GM18517 (cell line): ENCODE measurements at regions not wholly inside any gene's neighbourhood (a gene's known extent, or its start where the extent isn't known, plus 50 kb on each side); places are given as distances from the start of the nearest gene placed in this dataset.

Source experiments
- ATAC-seq: cut with Tn5 transposase; IDR thresholded peaks from one replicate; pipeline ENCODE4 v1.9.1; 2021; ENCODE audit warnings: mild to moderate bottlenecking, moderate library complexity; ENCODE audit not compliant: unreplicated experiment

DNA sequence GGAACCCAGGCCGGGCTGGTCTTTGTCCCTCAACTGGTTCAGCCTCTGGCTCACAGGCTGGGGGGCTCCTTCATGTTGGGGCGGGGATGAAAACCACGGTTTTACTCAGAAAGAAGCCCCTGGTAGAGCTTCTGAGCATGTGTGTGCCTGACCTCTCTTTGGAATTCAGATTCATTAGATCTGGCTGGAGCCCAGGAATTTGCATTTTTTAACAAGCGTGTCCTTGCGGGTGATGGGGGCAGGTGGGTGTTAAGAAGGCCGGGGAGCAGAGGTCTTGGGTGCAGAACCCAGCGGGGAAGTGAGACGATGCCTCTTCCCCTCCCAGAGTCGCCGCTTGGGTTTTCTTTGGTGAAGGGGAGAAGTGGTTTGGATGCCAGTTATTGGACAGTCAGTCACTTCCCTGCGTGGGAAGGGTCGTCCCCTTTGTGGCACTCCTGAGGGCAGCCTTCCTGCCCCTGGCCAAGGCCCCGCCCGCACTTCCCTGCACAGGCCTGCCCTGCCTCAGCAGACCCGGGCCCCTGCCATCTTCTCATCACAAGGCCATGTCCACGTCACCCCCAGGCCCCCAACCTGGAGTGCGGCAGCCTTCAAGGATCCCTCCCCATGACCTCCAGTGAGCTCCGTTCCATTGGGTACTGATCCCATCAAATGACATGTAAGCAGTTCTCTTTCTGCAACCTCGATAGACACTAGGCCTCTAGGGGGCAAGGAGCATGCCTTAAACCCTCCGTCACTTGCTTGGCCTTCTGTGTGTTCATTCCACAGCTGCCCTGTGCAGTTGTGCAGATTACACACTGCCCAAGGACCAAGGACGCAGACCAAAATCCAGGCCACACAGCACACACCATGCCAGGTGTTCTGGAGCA is 177.7 kb upstream of the CIBAR2 start:
- ATAC-seq, result no peak

DNA sequence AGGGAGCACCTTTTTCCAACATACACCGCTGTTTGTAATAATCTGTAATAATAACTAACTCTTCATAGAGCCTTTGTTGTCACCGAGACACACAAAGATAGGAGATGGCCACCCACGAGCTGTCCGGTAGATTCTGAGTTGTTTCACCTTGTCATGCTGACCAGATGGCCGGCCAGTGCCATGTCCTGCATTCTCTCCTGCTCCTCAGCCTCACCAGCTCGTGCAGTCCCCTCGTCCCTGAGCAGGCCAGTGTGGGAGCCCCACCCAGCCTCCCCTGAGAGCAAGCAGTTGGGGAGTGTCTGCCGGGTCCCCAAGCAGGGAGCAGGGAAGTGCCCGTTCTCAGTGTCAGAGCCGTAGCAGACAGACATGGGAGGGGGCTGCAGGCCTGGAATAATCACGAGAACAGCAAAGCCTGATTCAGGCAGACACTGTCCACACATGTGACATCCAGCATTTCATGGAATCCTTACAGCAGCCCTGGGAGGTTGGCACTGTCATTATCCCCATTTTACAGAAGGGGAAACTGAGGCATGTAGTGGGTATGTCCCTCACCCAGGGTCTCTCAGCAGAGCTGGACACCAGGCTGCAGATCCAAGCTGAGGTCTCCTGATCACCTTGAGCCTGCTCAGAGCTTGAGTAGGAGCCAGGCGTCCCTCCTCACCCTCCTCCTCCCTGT is 178.5 kb upstream of the CIBAR2 start:
- no peak for ATAC-seq

DNA sequence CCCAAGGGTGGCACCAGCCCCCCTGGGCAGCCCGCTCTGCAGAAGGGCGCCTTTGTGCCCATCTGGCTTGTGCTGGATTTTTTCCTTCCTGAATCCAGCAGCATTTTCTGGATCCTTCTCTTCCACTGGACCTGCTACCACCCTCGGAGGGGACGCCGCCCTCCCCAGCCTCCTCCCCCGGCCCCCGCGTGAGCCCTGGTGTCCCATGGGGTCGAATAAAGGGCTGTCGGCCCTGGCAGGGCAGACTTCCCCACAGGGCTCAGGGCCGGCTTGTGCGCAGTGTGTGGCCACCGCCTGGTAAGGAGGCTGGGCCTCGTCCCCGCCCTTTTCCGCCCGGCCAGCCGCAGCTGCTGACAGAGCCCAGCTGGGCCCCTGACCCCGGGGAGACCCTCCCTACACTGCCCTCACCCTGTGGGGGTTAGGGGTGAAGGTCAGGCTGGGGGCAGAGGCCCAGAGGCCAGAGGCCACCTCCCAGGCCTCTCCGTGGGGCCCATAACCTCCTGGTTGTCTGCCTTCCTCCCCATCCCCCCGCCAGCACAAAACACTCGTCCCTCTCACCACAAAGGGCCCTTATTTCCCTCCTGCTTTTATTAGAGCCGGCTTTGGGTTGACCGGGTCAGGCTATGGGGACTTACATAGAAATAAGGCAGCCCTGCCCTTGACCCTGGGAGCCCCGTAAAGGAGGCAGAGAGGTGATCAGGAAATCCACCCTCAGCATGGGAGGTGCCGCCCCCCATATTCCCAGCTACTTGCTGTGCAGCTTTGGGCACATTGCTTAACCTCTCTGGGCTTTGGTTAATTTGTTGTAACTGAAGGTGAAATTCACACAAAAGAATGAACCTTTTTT is 179.3 kb upstream of the CIBAR2 start:
- no peak for ATAC-seq

DNA sequence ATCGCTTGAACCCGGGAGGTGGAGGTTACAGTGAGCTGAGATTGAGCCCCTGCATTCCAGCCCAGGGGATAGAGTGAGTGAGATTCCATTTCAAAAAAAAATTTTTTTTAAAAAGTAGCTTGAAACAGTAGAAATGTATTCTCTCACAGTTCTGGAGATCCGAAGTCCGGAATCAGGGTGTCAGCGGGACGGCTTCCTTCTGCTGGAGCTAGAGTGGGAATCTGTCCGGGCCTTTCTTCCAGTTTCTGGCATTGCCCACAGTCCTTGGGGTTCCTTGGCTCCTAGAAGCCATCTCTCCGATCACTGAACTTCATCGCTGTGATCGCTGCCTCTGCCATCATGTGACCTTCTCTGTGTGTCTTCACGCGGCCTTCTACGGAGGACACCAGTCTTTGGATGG is 181.2 kb upstream of the CIBAR2 start:
- no peak for ATAC-seq

DNA sequence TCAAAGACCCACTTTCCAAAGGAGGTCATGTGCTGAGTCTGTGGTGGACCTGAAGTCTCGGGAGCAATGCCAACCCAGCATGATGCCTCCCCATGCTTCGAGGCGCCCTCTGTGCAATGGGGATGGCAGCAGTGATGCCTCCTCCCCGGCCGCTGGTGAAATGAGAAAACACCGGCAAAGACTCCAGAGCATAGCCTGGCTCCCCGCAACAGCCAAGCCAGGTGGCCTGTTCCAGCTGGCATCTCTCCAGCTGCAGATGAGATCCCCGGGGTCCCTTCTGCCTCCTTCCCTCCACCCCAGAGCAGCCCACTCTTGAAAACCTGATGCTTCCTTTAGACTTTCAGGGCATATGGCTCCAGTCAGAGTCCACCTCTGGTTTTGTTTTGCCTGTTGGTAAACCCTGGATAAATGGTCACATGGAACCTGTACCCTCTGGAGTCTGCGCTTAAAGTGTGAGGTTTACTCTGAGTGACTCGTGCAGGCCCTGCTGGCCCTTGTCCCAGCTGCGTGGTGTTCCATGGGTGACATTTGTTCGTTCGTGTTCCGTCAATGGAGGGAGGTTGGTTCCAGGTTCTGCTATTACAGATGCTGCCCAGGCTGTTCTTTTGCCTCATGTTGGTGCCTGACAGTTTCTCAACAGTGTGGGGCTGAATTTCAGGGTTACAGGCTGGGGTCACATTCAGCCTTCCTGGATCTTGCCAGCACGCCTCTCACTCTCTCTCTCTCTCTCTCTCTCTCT is 181.8 kb upstream of the CIBAR2 start:
- ATAC-seq, result no peak

DNA sequence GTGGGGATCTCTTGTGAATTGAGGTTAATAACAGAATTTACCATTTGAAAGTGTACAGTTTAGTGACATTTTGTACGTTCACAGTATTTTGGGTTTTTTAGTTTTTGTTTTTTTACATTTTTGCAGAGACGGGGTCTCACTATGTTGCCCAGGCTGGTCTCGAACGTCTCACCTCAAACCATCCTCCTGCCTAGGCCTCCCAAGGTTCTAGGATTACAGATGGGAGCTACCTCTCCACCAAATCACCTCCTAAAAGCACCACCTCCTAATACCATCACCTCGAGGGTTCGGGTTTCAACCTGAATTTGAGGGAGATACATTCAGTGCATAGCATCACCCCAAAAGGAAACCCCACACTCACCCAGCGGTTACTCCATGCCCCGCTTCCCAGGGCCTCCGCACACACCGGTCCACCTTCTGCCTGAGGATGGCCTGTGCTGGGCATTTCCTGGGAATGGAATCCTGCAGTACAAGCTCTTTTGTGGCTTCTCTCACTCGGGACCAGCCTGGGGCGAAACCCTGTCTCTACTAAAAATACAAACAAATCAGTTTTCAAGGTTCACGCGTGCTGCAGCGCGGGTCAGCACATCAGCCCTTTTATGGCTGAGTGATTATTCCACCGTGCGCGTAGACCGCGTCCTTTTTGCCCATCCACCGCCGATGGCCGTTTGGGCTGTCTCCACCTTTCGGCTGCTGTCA is 182.7 kb upstream of the CIBAR2 start:
- no peak for ATAC-seq

DNA sequence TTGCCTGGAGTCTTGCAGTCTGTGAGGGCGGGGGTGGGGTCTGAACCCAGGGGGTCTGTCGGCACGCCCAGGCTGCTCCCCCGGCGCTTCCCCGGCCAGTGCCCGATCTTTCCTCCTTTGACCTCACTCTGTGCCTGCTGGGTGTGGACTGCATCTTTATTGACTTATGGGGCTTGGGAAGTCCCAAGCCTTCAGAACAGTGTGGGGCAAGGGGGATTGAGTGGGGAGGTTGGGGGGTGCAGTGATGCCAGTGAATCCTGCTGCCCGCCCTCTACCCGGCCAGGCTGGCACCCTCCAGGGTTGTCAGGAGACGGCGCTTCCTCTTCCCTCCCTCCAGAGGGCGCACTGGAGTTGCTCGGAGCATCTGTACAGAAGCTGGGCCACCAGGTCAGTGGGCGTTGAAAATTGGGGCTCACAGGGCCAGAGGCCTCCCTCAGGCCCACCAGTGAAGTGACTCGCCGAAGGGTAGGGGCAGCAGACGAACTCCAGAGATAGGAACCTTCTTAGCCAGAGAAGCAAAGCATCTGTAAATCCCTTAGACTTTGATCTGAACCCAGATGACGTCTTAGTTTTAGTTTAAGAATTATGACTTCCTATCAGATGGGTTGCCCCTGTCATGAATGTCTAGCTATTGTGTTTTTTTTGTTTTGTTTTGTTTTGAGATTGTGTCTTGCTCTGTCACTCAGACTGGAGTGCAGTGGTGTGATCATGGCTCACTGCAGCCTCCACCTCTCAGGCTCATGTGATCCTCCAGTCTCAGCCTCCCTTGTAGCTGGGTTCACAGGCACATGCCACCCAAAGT is 184.8 kb upstream of the CIBAR2 start:
- no peak for ATAC-seq

DNA sequence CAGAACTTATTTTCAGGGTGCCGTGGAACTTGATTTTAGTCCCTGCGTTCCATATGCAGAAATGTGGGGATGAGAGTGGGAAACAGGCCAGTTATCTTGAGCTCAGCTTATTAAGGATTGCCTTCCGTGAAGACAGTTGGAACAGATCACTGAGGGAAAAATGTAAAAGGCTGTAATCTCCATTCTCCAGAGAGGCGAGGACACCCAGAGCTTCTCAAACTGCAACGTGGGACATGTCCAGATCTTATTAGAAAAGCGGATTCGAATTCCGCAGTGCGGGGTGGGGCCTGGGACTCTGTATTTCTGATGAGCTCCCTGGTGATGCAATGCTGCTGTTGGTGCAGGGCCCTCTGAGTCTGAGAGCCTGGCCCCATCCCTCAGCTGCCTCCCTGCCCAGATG is 185.6 kb upstream of the CIBAR2 start:
- ATAC-seq, result no peak

DNA sequence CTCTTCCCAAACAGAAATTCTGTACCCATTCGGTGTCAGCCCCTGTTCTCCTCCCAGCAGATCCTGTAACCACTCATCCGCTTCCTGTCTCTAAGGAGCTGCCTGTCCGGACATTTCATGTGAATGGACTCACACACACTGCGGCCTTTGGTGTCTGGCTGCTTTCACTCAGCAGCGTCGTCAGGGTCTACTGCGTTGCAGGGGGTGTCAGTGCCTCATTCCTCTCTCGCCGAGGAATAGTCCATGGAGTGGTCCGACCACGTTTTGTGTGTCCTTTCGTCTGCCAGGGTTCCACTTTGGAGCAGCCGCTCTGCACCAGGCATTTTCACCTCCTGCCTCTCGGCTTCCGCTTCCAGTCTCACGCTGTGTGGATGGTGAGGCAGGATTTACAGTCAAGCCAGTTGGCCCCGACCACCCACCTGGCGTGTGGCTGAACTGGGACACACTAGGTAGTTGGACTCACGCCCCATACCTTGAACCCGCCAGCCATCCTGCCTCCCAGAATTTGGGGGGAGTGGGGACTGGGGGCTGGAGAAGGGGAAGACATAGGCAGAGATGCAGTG is 188.2 kb upstream of the CIBAR2 start:
- no peak for ATAC-seq

DNA sequence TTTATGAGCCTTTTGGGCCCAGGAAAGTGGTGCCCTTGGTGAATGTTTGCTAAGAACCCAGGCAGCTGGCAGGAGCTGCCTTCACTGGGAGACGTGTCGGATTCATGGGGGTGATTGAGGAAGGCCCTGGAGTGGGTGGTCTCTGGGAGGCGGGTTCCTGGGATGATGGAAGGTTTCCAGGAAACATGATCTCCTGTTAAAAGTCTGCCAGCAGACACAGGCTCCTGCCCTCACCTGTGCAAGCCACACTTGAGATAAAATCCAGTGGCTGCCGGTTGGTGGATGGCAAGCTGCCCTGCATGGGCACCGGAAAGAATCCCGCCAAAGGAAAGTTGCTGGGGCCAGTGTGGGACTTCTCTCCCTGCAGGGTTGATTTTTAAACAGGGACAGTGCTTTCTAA is 189.0 kb upstream of the CIBAR2 start:
- no peak for ATAC-seq

DNA sequence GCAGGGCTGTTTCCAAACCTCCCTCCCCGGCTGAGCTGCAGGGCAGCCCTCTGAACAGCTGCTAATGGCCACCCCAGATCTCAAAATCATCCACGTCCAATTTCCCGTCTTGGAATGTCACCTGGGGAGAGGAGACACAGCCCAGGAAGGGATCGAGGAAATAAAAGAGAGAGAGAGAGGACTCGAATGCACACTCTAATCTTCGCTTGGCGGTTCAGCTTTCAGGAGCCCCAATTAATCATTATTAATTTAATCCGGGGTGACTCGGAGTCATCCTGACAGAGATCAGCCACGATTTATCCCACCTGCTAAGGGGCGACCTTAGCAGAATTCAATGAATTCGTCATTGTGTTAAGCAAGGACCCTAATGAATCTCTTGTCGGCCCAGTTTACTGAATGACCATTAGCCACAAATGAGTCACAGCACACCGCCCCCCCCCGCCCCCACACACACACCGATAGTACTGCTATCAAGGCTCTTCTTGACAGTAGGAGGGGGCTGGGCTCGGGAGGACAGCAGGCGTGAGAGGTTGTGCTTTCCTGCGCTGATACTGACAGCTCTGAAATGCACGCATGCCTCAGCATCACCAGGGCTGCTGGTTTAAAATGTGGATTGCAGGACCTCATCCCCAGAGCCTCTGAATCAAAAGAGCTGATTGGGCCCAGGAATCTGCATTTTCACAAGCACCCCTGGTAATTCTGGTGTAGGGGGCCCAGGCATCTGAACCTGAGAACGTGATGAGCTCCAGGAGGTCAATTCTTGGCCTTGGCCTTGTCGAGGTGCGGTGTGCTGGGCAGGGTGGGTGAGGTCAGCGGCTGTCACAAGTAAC is 190.0 kb upstream of the CIBAR2 start:
- ATAC-seq, result no peak

DNA sequence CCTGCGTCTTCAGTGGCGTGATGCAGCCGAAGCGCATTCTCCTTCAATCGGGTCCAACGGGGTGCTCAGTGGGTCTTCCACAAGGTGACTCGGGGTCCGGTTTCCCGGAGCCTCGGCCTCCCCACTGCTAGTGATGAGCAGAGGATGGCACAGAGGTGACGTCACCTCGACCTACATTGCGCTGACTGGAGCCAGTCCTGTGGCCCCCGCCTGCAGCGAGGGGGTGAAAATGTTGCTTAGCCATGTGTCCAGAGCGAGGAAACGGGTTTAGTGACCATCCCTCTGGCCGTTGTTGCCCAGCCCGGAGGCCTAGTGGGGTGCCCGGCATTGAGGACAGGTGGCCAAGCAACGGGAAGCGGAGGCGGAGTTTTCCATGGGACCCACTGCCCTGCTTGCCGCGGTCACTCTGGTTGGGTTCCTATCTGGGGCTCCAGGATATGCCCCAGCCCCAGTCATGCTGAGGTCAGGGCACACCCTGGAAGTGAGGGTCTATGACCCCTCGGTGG is 190.6 kb upstream of the CIBAR2 start:
- ATAC-seq, result no peak

DNA sequence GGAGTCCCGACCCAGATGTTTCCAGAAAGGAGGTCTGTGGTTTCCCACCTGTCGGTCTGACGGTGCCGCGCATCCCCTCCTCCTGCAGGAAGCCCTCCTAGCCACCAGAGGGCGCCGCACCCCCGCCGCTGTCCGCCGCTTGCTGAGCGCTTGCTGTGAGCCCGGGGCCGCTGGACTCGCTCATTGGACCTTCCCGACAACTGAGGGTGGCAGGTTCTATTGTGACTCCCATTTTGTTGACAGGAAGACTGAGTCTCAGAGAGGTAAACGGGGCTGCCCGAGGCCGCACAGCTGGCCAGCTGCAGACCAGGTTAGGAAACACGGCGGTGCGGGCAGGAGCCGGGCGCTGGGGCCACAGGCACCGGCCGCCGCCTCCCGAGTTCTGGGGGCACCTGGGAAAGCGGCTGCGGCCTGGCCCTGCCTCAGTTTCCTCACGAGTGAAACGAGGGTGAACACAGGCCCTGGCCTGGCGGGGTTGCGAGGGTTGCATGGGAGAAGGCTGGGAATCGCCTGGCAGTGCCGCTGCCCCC is 191.1 kb upstream of the CIBAR2 start:
- no peak for ATAC-seq

DNA sequence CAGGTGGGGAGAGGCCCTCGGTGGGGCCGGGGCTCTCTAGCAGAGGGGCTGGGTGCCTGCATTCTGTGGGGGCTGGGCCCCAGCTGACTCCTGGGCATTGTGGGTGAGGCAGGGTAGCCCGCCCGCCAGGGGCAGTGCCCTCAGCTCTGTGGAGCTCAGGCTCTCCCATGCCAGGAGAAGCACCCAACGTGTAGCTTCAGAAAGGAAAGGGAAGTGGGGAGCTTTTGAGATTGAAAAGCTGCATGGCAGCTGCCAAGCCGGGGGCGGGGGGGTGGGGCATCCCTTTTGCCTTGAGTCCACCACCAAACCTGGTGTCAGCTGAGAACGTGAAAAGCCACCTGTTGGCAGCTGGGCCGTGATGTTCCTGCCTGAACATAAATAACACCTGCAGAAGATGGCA is 192.1 kb upstream of the CIBAR2 start:
- ATAC-seq, result no peak

DNA sequence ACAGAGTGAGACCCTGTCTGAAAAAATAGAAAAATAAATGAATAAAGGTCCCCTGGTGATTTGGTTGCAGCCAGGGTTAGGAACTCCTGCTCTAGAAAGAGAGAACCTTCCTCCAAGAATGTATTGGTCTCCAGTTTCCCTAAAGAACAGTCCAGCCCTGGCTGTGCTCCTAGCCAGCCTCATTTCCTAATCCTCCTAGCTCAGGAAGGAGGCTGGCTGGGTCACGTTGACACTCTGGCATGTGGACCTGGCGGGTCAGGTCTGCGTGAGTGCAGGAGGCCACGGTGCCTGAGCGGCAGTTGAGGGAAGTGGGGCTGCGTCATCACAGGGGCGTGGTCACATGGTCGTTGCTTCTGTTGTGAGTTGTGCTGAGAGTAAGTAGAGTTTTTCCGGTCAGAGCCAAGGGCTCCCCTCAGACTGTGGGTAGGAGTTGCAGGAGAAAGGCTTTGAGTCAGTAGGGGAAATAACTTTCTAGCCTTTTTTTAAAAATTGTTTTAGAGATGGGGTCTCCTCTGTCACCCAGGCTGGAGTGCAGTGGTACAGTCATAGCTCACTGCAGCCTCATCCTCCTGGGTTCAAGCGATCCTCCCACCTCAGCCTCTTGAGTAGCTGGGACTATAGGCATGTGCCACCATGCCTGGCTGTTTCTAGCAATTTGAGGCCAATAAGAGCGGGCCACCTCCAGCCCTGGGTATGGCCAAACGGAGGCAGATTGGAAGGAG is 194.0 kb upstream of the CIBAR2 start:
- ATAC-seq, result no peak

DNA sequence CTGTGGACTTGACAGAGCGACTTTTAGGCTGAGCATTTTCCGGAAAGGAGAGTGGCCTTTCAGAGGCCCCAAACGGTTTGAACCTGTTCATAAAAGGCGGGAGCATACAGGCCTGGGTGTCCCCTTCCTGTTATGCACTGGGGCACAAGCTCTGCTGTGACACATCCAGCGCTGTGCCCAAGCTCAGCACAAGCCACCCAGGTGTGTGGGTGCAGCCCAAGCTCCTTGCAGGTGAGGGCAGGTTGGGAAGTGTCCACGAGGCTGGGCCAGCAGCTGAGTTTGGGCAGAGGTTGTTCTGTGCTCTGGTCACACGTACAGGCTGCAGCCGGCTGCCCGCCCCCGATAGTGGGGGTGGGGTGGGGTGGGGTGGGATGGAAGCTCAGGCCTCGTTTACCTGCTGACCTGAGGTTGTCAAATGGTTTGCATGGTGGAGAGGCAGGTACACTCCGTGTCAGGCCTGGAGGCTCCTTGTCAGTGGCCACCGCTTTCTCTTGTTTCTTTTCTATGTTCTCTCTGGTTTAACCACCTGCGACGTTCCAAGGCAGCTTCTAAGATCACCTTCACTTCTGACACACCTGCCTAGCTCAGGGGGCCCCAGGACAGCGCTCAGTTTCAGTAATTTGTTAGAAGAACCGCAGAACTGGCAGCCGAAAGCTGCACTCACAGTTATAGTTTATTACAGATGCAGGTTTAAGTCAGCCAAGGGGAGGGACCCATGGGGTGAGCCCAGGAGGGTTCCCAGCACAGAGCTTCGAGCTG is 194.7 kb upstream of the CIBAR2 start:
- no peak for ATAC-seq
